ENCODE measurements at regions not wholly inside any gene's neighbourhood (a gene's known extent, or its start where the extent isn't known, plus 50 kb on each side); places are given as distances from the start of the nearest gene placed in this dataset.

DNA sequence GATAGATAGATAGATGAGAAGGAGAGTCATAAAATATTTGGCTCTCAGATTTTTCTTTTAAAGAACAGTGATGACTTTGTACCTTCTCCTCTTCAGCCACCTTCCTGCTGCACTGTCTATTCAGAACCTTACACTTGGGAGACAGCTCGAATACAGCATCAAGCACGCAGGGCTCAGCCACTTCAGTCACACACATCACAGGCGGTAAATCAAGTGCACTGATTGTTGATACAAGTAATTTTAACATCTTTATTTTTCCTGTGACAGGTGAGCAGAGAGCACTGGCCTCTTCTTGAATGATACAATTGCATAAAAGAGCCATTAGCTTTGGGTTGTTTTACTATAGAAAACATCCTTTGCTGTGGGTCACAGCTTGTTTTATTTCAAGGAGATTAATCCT lies 1118.5 kb upstream of the EYS start:
- Histone ChIP-seq H3K4me3 (no peak overlapping the region), H3K4me1 (no peaks in the 10 kb centered on the region), H3K9me3 (no peaks in the 10 kb centered on the region), H3K27me3 (no peaks in the 10 kb centered on the region), H3K27ac (no peak overlapping the region), H3K36me3 (no peaks in the 10 kb centered on the region)
- no peak for DNase-seq (ENCODE audit: low spot score)
- TF ChIP-seq, protein P1, sequence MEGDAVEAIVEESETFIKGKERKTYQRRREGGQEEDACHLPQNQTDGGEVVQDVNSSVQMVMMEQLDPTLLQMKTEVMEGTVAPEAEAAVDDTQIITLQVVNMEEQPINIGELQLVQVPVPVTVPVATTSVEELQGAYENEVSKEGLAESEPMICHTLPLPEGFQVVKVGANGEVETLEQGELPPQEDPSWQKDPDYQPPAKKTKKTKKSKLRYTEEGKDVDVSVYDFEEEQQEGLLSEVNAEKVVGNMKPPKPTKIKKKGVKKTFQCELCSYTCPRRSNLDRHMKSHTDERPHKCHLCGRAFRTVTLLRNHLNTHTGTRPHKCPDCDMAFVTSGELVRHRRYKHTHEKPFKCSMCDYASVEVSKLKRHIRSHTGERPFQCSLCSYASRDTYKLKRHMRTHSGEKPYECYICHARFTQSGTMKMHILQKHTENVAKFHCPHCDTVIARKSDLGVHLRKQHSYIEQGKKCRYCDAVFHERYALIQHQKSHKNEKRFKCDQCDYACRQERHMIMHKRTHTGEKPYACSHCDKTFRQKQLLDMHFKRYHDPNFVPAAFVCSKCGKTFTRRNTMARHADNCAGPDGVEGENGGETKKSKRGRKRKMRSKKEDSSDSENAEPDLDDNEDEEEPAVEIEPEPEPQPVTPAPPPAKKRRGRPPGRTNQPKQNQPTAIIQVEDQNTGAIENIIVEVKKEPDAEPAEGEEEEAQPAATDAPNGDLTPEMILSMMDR (IDR thresholded peaks at IDR 0.05): no peak

DNA sequence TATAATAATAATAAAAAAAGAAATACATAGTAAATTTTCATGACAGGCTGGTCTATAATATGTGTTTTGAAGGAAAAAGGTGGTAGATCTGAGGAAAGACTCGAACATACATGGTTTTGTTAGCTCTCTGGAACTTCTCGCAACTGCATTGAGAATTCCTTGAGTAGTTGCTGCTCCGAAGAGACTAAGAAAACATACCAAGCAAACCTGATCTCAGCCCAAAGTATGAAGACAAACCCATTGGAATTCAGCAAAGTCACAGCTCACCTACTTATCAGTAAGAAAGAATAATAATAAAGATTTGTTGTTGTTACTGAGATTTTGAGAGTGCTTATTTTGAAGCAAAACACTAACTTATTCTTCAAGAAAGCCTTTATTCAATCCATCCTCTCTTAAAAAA lies 1107.1 kb upstream of the EYS start:
- TF ChIP-seq, protein P1 (IDR thresholded peaks at IDR 0.05): no peak
- H3K36me3 ChIP-seq: no peaks in the 10 kb centered on the region
- H3K27ac ChIP-seq: no peak overlapping the region
- DNase-seq (ENCODE audit: low spot score): no peak
- no peaks in the 10 kb centered on the region for H3K4me1 ChIP-seq
- no peaks in the 10 kb centered on the region for H3K27me3 ChIP-seq
- H3K4me3 ChIP-seq: no peak overlapping the region
- no peaks in the 10 kb centered on the region for H3K9me3 ChIP-seq

DNA sequence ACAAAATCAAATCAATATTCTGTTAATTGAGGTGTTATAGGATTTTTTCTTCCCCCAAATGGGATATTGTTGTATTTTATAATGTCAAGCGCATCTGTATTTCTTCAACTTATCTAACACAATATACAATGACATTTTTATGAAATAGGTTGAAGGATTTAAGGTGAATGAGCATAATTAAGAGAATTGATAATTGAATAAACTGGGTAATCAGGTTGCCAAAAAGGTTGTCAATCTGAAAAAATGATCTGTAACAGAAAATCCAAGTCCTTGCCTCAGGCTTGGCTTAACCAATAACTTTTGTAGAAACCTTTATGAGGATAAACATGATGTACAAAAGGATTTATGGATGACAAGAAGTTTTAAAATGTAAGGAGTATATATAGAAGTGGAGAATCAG lies 1101.7 kb upstream of the EYS start:
- H3K4me1 ChIP-seq: no peaks in the 10 kb centered on the region
- no peaks in the 10 kb centered on the region for H3K9me3 ChIP-seq
- no peak for DNase-seq (ENCODE audit: low spot score)
- TF ChIP-seq, protein P1 (IDR thresholded peaks at IDR 0.05): no peak
- H3K4me3 ChIP-seq: no peak overlapping the region
- no peaks in the 10 kb centered on the region for H3K36me3 ChIP-seq
- no peaks in the 10 kb centered on the region for H3K27me3 ChIP-seq
- H3K27ac ChIP-seq: no peak overlapping the region

DNA sequence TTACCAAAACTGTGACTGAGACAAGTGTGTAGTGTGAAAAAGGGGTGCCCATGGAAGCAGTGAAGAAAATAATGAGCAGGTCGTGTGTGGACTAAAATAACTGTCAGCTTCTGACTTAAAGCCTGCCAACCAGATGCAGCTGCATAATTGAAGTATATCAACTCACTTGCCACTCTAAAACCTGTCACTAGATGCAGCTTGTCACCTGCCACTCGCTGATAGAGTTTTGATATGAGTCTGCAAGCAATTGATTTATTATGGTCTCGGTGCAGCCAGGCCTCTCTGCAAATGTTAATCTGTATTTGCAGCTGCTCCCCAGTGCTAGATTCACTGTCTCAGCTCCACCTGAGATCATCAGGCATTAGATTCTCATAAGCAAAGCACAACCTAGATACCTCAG lies 1090.0 kb upstream of the EYS start:
- Histone ChIP-seq H3K27me3 (no peaks in the 10 kb centered on the region), H3K4me3 (no peak overlapping the region), H3K9me3 (no peaks in the 10 kb centered on the region), H3K27ac (no peak overlapping the region), H3K36me3 (no peaks in the 10 kb centered on the region), H3K4me1 (no peaks in the 10 kb centered on the region)
- TF ChIP-seq, protein P1 (IDR thresholded peaks at IDR 0.05): no peak
- no peak for DNase-seq (ENCODE audit: low spot score)

DNA sequence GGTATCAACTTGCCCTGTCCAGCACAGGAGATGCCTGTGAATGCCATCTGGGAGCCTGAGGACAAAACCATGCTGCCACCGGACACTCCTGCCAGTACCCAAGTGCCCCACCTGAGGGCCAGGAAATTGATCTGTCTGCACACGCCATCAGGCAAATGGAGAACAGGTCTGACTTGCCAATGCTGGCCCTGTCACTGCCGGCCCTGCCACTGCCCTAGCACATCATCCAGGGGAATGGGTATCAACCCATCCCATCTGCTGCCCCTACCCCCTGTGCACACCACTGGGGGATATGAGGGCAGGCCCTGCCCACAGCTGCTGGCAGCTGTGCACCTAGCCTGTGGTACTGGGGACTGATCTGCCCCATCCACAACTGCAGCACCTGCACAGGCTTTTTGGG lies 1081.6 kb upstream of the EYS start:
- Histone ChIP-seq H3K36me3 (no peaks in the 10 kb centered on the region), H3K27me3 (no peaks in the 10 kb centered on the region), H3K4me1 (no peaks in the 10 kb centered on the region), H3K4me3 (no peak overlapping the region), H3K27ac (no peak overlapping the region), H3K9me3 (no peaks in the 10 kb centered on the region)
- TF ChIP-seq, protein P1 (IDR thresholded peaks at IDR 0.05): no peak
- DNase-seq (ENCODE audit: low spot score): no peak

DNA sequence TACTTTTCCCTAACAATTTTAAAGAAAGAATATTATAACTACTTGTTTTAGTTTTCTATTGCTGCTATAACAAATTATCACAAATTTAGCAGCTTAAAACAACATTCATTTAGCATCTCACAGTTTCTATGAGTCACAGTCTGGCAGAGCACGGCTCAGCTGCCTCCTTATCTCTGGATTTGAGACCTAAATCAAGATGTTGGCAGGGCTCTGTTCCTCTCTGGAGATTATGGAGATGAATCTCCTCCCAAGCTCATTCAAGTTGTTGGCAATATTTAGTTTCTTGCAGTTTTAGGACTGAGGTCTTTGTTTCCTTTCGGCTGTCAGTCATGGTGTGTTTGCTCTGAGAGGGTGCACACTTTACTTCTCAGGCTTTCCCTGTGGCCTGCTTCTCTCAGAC lies 1065.8 kb upstream of the EYS start:
- TF ChIP-seq, protein P1 (IDR thresholded peaks at IDR 0.05): no peak
- Histone ChIP-seq H3K4me1 (no peaks in the 10 kb centered on the region), H3K27ac (no peak overlapping the region), H3K4me3 (no peak overlapping the region), H3K36me3 (no peaks in the 10 kb centered on the region), H3K27me3 (no peaks in the 10 kb centered on the region), H3K9me3 (peaks cover 0 to 17% of the 10 kb centered on the region in 2 donors)
- DNase-seq (ENCODE audit: low spot score): no peak

All from right atrium auricular region (tissue), 2 donors.